ENCODE measurements at regions not wholly inside any gene's neighbourhood (a gene's known extent, or its start where the extent isn't known, plus 50 kb on each side); places are given as distances from the start of the nearest gene placed in this dataset.

DNA sequence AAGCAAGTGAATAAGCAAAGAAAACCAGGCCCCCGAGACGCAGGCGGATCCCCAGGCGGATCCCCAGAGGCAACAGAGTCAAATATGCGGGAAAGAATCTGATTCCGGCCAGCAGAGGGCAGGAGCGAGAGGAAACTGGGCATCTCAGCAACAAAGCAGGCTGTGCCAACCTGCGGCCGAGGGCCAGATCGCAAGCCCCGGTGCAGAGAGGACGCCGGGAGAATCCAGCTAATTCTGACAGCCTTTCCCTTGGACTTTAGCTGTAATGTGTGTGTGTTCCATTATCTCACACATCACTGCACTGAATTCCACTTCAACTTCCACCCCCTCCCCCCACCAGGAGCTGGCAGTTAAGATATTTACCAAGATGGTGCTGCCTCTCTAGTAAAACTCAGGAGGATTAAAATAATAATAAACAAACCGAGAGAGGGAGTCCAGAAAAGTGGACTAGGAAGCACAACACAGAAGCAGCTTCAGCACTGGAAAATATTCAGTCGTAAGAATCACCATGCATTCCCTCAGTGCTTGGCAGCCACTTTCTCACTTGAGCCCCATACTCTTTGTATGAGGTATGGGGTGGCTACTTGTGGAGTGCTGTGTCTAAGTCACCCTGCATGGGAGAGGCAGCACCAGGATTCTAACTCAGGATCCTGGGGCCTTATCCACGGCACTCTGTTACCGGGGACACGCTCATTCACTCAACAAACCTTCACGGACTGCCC lies 66.2 kb upstream of the SNX9 start:
- DNase-seq, result peak; percentile 86 to 93 (median 90)

DNA sequence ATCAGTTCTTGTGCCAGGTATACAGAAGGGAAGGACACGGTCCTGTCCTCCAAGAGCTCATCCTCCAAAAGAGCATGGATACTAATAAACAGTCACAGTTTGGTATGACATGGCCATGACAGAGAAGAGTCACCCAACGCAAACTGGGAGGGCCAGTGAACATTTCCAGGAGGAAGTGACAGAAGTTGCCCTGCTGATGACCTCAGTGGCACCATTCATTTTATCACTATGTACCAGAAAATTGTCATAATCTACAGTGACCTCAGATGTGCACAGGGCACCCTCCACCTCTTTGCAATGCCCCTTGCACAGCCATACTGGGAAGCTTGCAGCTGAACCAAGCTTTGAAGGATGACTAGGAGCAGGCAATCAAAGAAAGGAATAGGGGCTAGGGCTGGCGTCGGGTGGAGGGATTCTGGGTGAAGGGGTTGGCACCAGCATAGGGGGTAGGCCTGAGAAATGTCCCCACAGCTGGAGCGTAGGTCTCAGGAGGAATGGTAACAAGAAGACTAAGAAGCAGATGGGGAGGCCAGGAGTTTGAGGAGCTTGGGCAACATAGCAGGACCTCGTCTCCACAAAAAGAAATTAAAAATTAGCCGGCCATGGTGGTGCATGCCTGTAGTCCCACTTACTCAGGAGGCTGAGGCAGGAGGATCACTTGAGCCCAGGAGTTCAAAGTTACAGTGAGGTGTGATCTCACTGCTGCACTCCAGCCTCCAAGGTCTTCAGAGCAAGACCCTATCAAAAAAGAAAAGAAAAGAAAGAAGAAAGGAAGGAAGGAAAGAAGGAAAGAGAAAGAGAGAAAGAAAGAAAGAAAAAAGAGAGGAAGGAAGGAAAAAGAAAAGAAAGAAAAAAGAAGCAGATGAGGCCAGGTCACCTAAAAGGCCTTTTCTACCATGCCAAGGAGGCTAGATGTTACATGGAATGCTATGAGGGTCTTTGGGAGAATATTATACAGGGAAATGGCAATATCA lies 65.3 kb upstream of the SNX9 start:
- DNase-seq, result peak; percentile 42 to 75 (median 56)

GRCh38 chr6:157758516-157759023 lies 64.5 kb upstream of the SNX9 start:
- DNase-seq, result no peak

GRCh38 chr6:157759028-157759427 lies 64.0 kb upstream of the SNX9 start:
- no peak for DNase-seq

- DNase-seq, result no peak
These were observed 62.9 kb upstream of the SNX9 start for GRCh38 chr6:157760137-157760536.

GRCh38 chr6:157760589-157761330 lies 62.3 kb upstream of the SNX9 start:
- peak; percentile 52 to 80 (median 58) for DNase-seq

GRCh38 chr6:157761331-157761921 lies 61.6 kb upstream of the SNX9 start:
- DNase-seq, result peak; percentile 59 to 83 (median 67)

DNA sequence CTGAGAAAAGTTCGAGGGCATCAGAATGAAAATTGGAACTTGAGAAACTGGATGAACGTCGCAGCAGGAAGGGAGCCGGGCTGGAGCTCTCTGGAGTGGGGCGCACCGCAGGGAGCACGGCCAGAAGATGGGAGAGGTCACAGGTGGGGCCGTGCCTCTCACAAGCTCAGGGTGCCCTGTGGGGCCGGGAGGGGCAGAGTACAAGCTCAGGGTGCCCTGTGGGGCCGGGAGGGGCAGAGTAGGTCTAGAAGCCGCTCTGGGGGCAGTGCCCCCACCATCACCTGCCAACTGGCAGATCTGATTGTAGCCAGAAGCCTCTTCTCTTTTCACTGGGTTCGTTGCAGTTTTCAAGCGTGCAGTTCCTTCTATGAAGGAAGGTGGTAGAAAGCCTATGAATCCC lies 61.1 kb upstream of the SNX9 start:
- no peak for DNase-seq

DNA sequence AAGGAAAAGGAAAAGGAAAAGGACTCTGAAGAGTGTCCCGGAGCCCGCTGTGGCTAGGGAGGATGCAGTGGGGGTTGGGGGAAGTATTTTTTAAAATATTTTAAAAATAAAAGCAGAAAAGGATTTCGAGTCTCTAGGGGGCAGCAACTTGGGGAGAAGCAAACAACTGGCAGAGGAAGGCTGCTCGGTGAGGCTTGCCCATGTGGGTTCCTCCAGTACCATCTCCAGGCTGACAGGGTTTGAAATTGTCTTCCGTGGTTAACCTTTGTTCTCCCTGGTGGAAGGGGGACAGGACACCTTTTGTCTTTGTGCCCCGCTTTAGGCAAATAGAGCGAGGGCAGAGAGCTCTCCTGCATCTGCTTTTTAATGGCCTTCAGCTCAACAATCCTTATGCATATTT lies 60.4 kb upstream of the SNX9 start:
- peak; percentile 18 to 64 (median 50) for DNase-seq

DNA sequence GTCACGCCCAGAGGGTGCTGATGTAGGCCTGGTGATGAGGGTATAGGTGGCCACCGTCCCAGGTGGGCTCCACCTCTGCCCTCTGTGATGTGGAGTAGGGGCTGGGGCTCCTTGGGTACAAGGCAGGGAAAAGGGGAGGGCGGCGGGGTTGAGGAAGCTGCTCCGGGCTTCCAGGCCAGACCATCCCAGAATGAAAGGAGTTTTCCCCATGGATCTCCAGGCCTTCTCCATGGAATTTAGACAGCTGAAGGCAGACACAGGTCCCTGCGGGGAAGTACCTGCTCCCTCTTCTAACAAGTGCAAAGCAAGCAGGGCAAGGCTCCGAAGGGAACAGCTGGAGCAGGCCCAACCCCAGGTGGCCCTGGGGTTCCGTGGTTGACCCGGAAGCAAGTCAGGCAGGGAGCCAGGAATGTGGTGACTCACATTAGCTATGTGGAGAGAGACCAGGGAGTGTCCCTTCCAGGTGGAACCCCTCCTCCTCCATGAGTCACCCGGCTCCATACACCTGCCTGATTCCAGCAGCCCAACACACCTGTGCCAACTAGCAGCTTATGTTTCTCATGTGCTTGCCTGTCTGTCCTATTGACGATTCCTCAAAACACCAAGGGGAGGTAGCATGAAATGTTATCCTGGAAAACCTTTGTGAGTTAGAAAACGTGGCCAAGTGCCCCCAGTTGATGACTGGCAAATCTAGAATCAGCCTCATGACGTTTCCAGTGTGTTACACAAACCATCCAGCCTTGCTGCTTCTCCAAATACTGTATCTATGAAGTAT lies 59.7 kb upstream of the SNX9 start:
- DNase-seq, result peak; percentile 66 to 83 (median 74)

GRCh38 chr6:157763904-157764177 lies 59.2 kb upstream of the SNX9 start:
- DNase-seq, result no peak

- peak; percentile 96 to 100 (median 98) for DNase-seq
These were observed 58.6 kb upstream of the SNX9 start for GRCh38 chr6:157764178-157765068.

- peak in 3 of 4 experiments; percentile 32 to 62 (median 55) for DNase-seq
These were observed 55.9 kb upstream of the SNX9 start for GRCh38 chr6:157766901-157767774.

GRCh38 chr6:157767775-157768156 lies 55.3 kb upstream of the SNX9 start:
- no peak for DNase-seq

DNA sequence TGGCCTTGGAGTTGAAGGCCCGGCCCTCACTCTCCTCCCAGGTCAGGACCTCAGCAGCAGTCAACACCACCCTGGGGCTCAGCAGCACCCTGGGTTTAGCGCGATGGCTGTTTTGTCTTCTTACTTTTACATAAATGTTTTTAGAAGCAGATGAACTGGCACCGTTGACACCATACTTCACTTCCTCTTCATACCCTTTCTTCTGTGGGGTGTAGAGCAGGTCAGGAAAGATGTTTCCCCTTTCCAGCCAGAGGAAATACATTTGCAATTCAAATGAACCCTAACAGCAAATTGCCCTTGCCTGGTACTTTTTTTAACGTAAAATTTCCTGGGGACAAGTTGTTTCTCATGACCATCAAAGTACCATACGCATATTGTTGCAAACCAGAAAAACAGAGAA lies 54.7 kb upstream of the SNX9 start:
- peak; percentile 62 to 83 (median 74) for DNase-seq

DNA sequence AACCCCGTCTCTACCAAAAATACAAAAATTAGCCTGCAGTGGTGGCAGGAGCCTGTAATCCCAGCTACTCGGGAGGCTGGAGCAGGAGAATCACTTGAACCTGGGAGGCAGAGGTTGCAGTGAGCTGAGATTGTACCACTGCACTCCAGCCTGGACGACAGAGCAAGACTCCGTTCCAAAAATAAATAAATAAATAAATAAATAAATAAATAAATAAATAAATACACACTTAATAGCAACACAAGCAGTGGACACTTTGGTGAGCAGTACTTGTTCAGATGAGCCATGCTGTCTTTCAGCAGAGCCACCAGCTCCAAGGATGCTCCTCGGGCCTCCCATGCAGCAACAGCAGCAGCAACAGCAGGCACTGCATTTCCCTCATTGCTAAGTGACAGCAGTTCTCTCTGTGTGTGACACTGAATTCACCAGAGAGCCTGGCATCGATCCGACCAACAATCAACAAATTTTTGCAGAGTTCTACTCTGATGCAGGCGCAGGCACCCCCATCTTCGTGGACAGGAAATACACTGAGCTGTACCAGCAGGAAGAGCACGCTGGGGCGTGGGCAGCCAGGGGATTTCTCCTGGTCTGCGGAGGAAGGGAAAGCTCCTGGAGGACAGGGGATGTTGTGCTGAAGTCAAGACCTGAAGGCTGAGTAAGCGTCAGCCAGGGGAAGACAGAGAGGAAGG lies 54.0 kb upstream of the SNX9 start:
- DNase-seq, result no peak

GRCh38 chr6:157769776-157770426 lies 53.1 kb upstream of the SNX9 start:
- no peak for DNase-seq

- no peak for DNase-seq
These were observed 52.1 kb upstream of the SNX9 start for GRCh38 chr6:157770946-157771345.

All from suppressor macrophage (primary cell).